H1 (cell line): ENCODE measurements at regions not wholly inside any gene's neighbourhood (a gene's known extent, or its start where the extent isn't known, plus 50 kb on each side); places are given as distances from the start of the nearest gene placed in this dataset.

Source experiments
- CTCF ChIA-PET: fragments of 300-600 bp; sonication (Branson Sonifier 250); formaldehyde crosslinking; loops from one replicate; lab custom pipeline; 2021; ENCODE audit not compliant: partially characterized antibody; lab: Charles Lee
- POLR2A ChIA-PET: fragments of 300-600 bp; sonication (Branson Sonifier 250); formaldehyde crosslinking; loops from one replicate; lab custom pipeline; 2021; ENCODE audit warnings: inconsistent platforms; ENCODE audit not compliant: partially characterized antibody; lab: Charles Lee
- DNase-seq, 2 experiments: peaks; one replicate each; pipeline versions ENCODE4 v3.0.0 to v3.0.0-alpha.2; 2010 to 2022; ENCODE audit warnings: low spot score in 2 of 2, low read depth in 1 of 2, mixed read lengths in 1 of 2
- FAIRE-seq: peaks from 2 replicates; lab custom pipeline; 2011; peaks lifted over from hg19 to GRCh38; lab: Jason Lieb, UNC
- H2AFZ ChIP-seq: 2 replicates; pipeline ENCODE4 v1.8.1; 2012; ENCODE audit warnings: low read length, inconsistent platforms
- H2AK5ac ChIP-seq: 2 replicates; pipeline ENCODE4 v1.6.1; 2013; ENCODE audit warnings: low read depth, low read length
- H2BK120ac ChIP-seq: replicated peaks from 2 replicates; pipeline ENCODE3; 2013; ENCODE audit warnings: low read depth, low read length, inconsistent platforms
- H2BK12ac ChIP-seq: 2 replicates; pipeline ENCODE4 v1.6.1; 2013; ENCODE audit warnings: low read depth, low read length
- H2BK15ac ChIP-seq: 2 replicates; pipeline ENCODE4 v1.6.1; 2013; ENCODE audit warnings: low read length
- H2BK20ac ChIP-seq: 2 replicates; pipeline ENCODE4 v1.6.1; 2013; ENCODE audit warnings: low read length
- H2BK5ac ChIP-seq: 2 replicates; pipeline ENCODE4 v1.6.1; 2013; ENCODE audit warnings: low read depth, low read length
- H3K14ac ChIP-seq: 2 replicates; pipeline ENCODE4 v1.6.1; 2013; ENCODE audit warnings: inconsistent platforms; ENCODE audit not compliant: insufficient read length
- H3K18ac ChIP-seq: 2 replicates; pipeline ENCODE4 v1.6.1; 2013; ENCODE audit warnings: low read length; ENCODE audit errors: extremely low read depth
- H3K23ac ChIP-seq: 2 replicates; pipeline ENCODE4 v1.6.1; 2013; ENCODE audit warnings: inconsistent platforms; ENCODE audit not compliant: insufficient read length
- H3K23me2 ChIP-seq: 2 replicates; pipeline ENCODE4 v1.6.1; 2013; ENCODE audit warnings: low read depth, low read length
- H3K27ac ChIP-seq: 2 replicates; pipeline ENCODE4 v1.6.1; 2011; ENCODE audit warnings: low read depth, low read length, inconsistent platforms
- H3K27me3 ChIP-seq, 4 experiments: replicated peaks in 1 of 4; 1 replicate in 1 of 4; 2 replicates in 3 of 4; pipeline versions ENCODE4 v1.6.1 to v1.8.1; 2011 to 2013; ENCODE audit warnings: low read length in 3 of 4, mild to moderate bottlenecking in 3 of 4, inconsistent platforms in 2 of 4, mixed read lengths in 2 of 4, moderate library complexity in 1 of 4; ENCODE audit not compliant: control insufficient read depth in 3 of 4, insufficient read depth in 3 of 4; ENCODE audit errors: extremely low read depth in 1 of 4
- H3K36me3 ChIP-seq, 4 experiments: 2 replicates each; pipeline versions ENCODE4 v1.6.1 to v1.8.1; 2011 to 2013; ENCODE audit warnings: mild to moderate bottlenecking in 4 of 4, low read length in 3 of 4, moderate library complexity in 2 of 4, control low read depth in 1 of 4, inconsistent platforms in 1 of 4; ENCODE audit not compliant: insufficient read depth in 4 of 4, control insufficient read depth in 2 of 4
- H3K4ac ChIP-seq: replicated peaks from 2 replicates; pipeline ENCODE3; 2013; ENCODE audit warnings: low read length, low read depth, mixed read lengths, inconsistent platforms; ENCODE audit not compliant: insufficient read length
- H3K4me1 ChIP-seq, 4 experiments: replicated peaks in 1 of 4; 1 replicate in 1 of 4; 2 replicates in 3 of 4; pipeline versions ENCODE4 v1.6.1 to v1.8.1; 2011 to 2013; ENCODE audit warnings: low read length in 3 of 4, inconsistent platforms in 2 of 4, mixed read lengths in 1 of 4; ENCODE audit not compliant: insufficient read depth in 4 of 4, control insufficient read depth in 3 of 4
- H3K4me2 ChIP-seq, 2 experiments: 2 replicates each; pipeline versions ENCODE4 v1.6.1 to v1.8.1; 2011 to 2013; ENCODE audit warnings: low read depth in 2 of 2, low read length in 2 of 2, control low read depth in 1 of 2, inconsistent platforms in 1 of 2, mild to moderate bottlenecking in 1 of 2; ENCODE audit not compliant: insufficient read depth in 1 of 2
- H3K4me3 ChIP-seq, 4 experiments: fragments of 200-600, 300-600 bp in 1 of 4; sonication (generic), shearing (Covaris generic), sonication (Bioruptor Twin) in 1 of 4; 2 replicates each; pipeline versions ENCODE4 v1.5.1 to v1.8.1; 2011 to 2016; ENCODE audit warnings: low read length in 4 of 4, low read depth in 3 of 4, control low read depth in 2 of 4, inconsistent platforms in 2 of 4, mild to moderate bottlenecking in 2 of 4, mixed read lengths in 1 of 4, moderate library complexity in 1 of 4; ENCODE audit not compliant: insufficient read depth in 2 of 4; ENCODE audit errors: extremely low read depth in 1 of 4
- H3K56ac ChIP-seq: replicated peaks from 2 replicates; pipeline ENCODE3; 2013; ENCODE audit warnings: low read depth, mild to moderate bottlenecking, mixed read lengths, low read length, inconsistent platforms; ENCODE audit not compliant: insufficient read length
- H3K79me1 ChIP-seq: 2 replicates; pipeline ENCODE4 v1.6.1; 2013; ENCODE audit warnings: low read depth, low read length, control low read depth
- H3K79me2 ChIP-seq, 2 experiments: 2 replicates each; pipeline versions ENCODE4 v1.6.1 to v1.8.1; 2012 to 2013; ENCODE audit warnings: low read length in 2 of 2, mild to moderate bottlenecking in 2 of 2, inconsistent platforms in 1 of 2; ENCODE audit not compliant: insufficient read depth in 2 of 2, control insufficient read depth in 1 of 2
- H3K9ac ChIP-seq, 4 experiments: replicated peaks in 1 of 4; 1 replicate in 1 of 4; 2 replicates in 3 of 4; pipeline versions ENCODE4 v1.6.1 to v1.8.1; 2011 to 2013; ENCODE audit warnings: low read depth in 3 of 4, low read length in 3 of 4, control low read depth in 2 of 4, mild to moderate bottlenecking in 2 of 4, moderate library complexity in 2 of 4, inconsistent platforms in 1 of 4; ENCODE audit errors: extremely low read depth in 1 of 4
- H3K9me3 ChIP-seq, 2 experiments: 2 replicates each; pipeline versions ENCODE4 v1.6.1 to v1.8.1; 2012 to 2013; ENCODE audit warnings: mild to moderate bottlenecking in 2 of 2, moderate library complexity in 2 of 2, control low read depth in 1 of 2, inconsistent platforms in 1 of 2, low read depth in 1 of 2, low read length in 1 of 2, mixed read lengths in 1 of 2; ENCODE audit not compliant: insufficient read depth in 2 of 2
- H4K20me1 ChIP-seq, 2 experiments: replicated peaks in 1 of 2; 2 replicates each; pipeline versions ENCODE3 to v1.8.1; 2011 to 2013; ENCODE audit warnings: inconsistent platforms in 2 of 2, low read length in 2 of 2, mild to moderate bottlenecking in 1 of 2; ENCODE audit not compliant: insufficient read depth in 2 of 2, control insufficient read depth in 1 of 2
- H4K5ac ChIP-seq: 2 replicates; pipeline ENCODE4 v1.6.1; 2013; ENCODE audit warnings: low read length, low read depth, mixed read lengths, inconsistent platforms; ENCODE audit not compliant: insufficient read length
- H4K8ac ChIP-seq: 2 replicates; pipeline ENCODE4 v1.8.0; 2013; ENCODE audit warnings: mild to moderate bottlenecking, moderate library complexity, low read length, inconsistent platforms; ENCODE audit not compliant: insufficient read depth; ENCODE audit errors: extremely low read depth
- H4K91ac ChIP-seq: replicated peaks from 2 replicates; pipeline ENCODE3; 2013; ENCODE audit warnings: low read length, mixed read lengths, inconsistent platforms; ENCODE audit not compliant: insufficient read length
- CHD2 ChIP-seq: IDR thresholded peaks from 2 replicates; pipeline ENCODE4 v1.6.1; 2012; ENCODE audit warnings: low read length, improper control_type of control experiment
- CTBP2 ChIP-seq: IDR thresholded peaks from 2 replicates; pipeline ENCODE4 v1.7.0; 2011; ENCODE audit warnings: borderline replicate concordance, mild to moderate bottlenecking, moderate library complexity, mixed read lengths, low read length; ENCODE audit not compliant: insufficient read depth, insufficient read length
- EGR1 ChIP-seq: IDR thresholded peaks from 2 replicates; pipeline ENCODE4 v1.6.1; 2011; ENCODE audit warnings: low read depth, low read length, borderline replicate concordance
- GABPA ChIP-seq: IDR thresholded peaks from 2 replicates; pipeline ENCODE4 v1.6.1; 2011; ENCODE audit warnings: mild to moderate bottlenecking, low read length, moderate library complexity, borderline replicate concordance; ENCODE audit not compliant: insufficient read depth
- NRF1 ChIP-seq: IDR thresholded peaks from 2 replicates; pipeline ENCODE4 v1.6.1; 2011; ENCODE audit warnings: mild to moderate bottlenecking, low read depth, low read length, improper control_type of control experiment
- RFX5 ChIP-seq: IDR thresholded peaks from 2 replicates; pipeline ENCODE4 v1.6.1; 2011; ENCODE audit warnings: low read depth, low read length, improper control_type of control experiment, borderline replicate concordance
- SIN3A ChIP-seq, 2 experiments: IDR thresholded peaks in 1 of 2; conservative IDR thresholded peaks in 1 of 2; 2 replicates each; pipeline ENCODE4 v1.6.1; 2011 to 2012; ENCODE audit warnings: low read length in 2 of 2, improper control_type of control experiment in 1 of 2, low read depth in 1 of 2, mild to moderate bottlenecking in 1 of 2
- SP1 ChIP-seq: IDR thresholded peaks from 2 replicates; pipeline ENCODE4 v1.6.1; 2011; ENCODE audit warnings: low read depth, low read length
- TCF12 ChIP-seq: IDR thresholded peaks from 2 replicates; pipeline ENCODE4 v1.6.1; 2011; ENCODE audit warnings: low read depth, mild to moderate bottlenecking, low read length
- WGBS, 2 experiments: shearing (Covaris generic) in 1 of 2; methylation state at CpG; one replicate each; pipeline versions ENCODE4 v1.1.6 to v1.1.7; 2013 to 2015; ENCODE audit warnings: low lambda C conversion rate in 2 of 2, mixed read lengths in 2 of 2, inconsistent platforms in 1 of 2, low coverage in 1 of 2, missing lambda C conversion rate in 1 of 2; ENCODE audit not compliant: insufficient replicate concordance in 2 of 2, insufficient coverage in 1 of 2, insufficient read length in 1 of 2; ENCODE audit errors: extremely low coverage in 1 of 2, missing lambda C conversion rate in 1 of 2; 5-methylcytosine and 5-hydroxymethylcytosine counted together
- TF ChIP-seq, protein P1 (sequence below): IDR thresholded peaks from 2 replicates; pipeline ENCODE4 v1.6.1; 2012; ENCODE audit warnings: low read length, inconsistent platforms

DNA sequence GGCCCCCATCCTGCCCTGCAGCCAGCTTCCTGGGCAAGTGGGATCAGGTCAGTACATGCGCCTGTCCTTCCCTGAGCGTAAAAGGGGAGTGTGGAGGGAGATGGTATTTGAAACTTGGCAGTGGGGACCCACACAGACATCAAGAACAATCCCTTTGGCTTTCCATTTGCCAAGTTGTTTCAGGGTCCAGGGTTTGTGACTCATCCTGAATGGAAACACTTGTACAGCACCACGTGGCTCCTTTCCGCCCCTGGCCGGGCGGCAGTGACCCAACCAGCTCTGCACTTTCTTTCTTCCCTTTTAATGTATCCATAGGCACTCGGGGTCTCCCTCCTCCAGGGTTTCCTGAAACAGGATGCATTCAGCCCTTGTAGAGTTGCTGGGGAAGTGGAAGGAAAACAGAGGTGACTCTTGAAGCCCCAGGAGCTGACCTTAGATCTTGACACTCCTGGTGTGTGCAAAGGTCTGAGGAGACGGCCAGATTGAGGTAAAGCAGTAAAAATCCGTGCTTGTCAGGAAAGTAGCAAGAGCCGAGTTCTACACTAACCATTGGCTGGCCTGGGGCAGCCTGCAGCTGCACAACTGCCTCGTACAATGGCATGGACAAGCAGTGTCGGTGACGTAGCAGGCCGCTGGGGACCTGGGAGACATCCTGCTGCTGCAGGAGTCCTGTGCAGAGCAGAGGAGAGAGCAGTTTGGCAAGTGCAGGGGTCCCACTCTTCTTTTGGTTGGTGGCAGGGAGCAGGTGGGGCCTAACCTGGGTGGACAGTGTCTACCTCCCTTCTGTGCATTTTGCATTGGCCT, 189.8 kb downstream of the SNX19 start:
- H2BK120ac ChIP-seq: no peak overlapping the region
- FAIRE-seq (no peak), DNase-seq (no peak)
- H4K20me1 ChIP-seq: no peaks in the 10 kb centered on the region
- H3K9me3 ChIP-seq: peaks cover 5 to 9% of the 10 kb centered on the region in 2 experiments; a peak in 1 of 4 replicates
- no peak overlapping the region; the same call in 1 of the 2 replicates for H2BK12ac ChIP-seq
- H3K79me1 ChIP-seq: no peaks in the 10 kb centered on the region
- no peak overlapping the region for H3K4me3 ChIP-seq
- 0 out of 7 replicates have a peak, but pooled peaks cover 0 to 1% (median 0%) of the 10 kb centered on the region in 4 experiments for H3K27me3 ChIP-seq
- no peaks in the 10 kb centered on the region for H3K79me2 ChIP-seq
- H4K5ac ChIP-seq: no peak overlapping the region
- H3K4me1 ChIP-seq: no peaks in the 10 kb centered on the region; a peak in 1 of 7 replicates
- no peaks in the 10 kb centered on the region for H3K23me2 ChIP-seq
- no peak overlapping the region for H2BK5ac ChIP-seq
- peak overlapping the region; percentile 53 for H3K4ac ChIP-seq
- H3K18ac ChIP-seq: no peak overlapping the region
- no peaks in the 10 kb centered on the region for H3K36me3 ChIP-seq
- H2AFZ ChIP-seq: 0 out of 2 replicates have a peak overlapping the region, but pooled peaks have one; percentile 30
- 82% methylated on average over 14 of the region's 14 CpGs; no CpG with 5 or more reads in 1 of the 2 experiments for WGBS, 2 experiments
- no peak overlapping the region for H3K23ac ChIP-seq
- no peak overlapping the region for H2BK20ac ChIP-seq
- no peak overlapping the region for H3K56ac ChIP-seq
- ChIA-PET POLR2A (interaction anchor here (1.0 to 1.5 kb wide), 2 partner anchors 10 to 11 kb away, joined by 3 read pairs; no protein-coding TSS in a partner anchor), CTCF (interaction anchor here (1.6 kb wide), 1 partner anchor 136 kb away, joined by 8 read pairs; no protein-coding TSS in a partner anchor)
- peak overlapping the region; percentile 34 for H4K91ac ChIP-seq
- no peak overlapping the region for H3K14ac ChIP-seq
- H3K27ac ChIP-seq: no peak overlapping the region
- H4K8ac ChIP-seq: peak overlapping the region; percentile 12; the same call in 1 of the 2 replicates
- no peak overlapping the region for H3K9ac ChIP-seq
- no peak overlapping the region for H3K4me2 ChIP-seq
- H2BK15ac ChIP-seq: no peak overlapping the region
- H2AK5ac ChIP-seq: no peak overlapping the region
- TF ChIP-seq EGR1 (no peak), NRF1 (no peak), CHD2 (no peak), TCF12 (no peak), RFX5 (no peak), CTBP2 (no peak), SP1 (no peak), GABPA (no peak), SIN3A (conservative IDR thresholded peaks at IDR 0.05 in 1 of 2, IDR thresholded peaks at IDR 0.05 in 1 of 2; ENCODE audit: low read depth in 1 of 2, low read length in 2 of 2) (no peak)
- TF ChIP-seq, protein P1, sequence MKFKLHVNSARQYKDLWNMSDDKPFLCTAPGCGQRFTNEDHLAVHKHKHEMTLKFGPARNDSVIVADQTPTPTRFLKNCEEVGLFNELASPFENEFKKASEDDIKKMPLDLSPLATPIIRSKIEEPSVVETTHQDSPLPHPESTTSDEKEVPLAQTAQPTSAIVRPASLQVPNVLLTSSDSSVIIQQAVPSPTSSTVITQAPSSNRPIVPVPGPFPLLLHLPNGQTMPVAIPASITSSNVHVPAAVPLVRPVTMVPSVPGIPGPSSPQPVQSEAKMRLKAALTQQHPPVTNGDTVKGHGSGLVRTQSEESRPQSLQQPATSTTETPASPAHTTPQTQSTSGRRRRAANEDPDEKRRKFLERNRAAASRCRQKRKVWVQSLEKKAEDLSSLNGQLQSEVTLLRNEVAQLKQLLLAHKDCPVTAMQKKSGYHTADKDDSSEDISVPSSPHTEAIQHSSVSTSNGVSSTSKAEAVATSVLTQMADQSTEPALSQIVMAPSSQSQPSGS: no peak
